GM19395 (cell line): ENCODE measurements at regions not wholly inside any gene's neighbourhood (a gene's known extent, or its start where the extent isn't known, plus 50 kb on each side); places are given as distances from the start of the nearest gene placed in this dataset.
"Not testable (repeated sequence)": the region's sequence is repeated elsewhere in the genome, so short reads cannot be mapped to it uniquely, and the experiment has no call there.

Source experiments
- ATAC-seq: cut with Tn5 transposase; IDR thresholded peaks from one replicate; pipeline ENCODE4 v1.9.1; 2021; ENCODE audit warnings: mild to moderate bottlenecking, moderate library complexity; ENCODE audit not compliant: unreplicated experiment

GRCh38 chr1:172717722-172718465 is 59.0 kb downstream of the FASLG start:
- no peak for ATAC-seq

GRCh38 chr1:172719066-172719627 is 60.2 kb downstream of the FASLG start:
- ATAC-seq = peak; percentile 11

- peak; percentile 72 for ATAC-seq
These were observed 60.8 kb downstream of the FASLG start for GRCh38 chr1:172719694-172720138.

GRCh38 chr1:172720339-172720738 is 61.4 kb downstream of the FASLG start:
- no peak for ATAC-seq

- no peak for ATAC-seq
These were observed 64.3 kb downstream of the FASLG start for GRCh38 chr1:172723251-172723650.

- no peak for ATAC-seq
These were observed 65.3 kb downstream of the FASLG start for GRCh38 chr1:172724232-172724631.

- ATAC-seq = peak; percentile 89
These were observed 66.1 kb downstream of the FASLG start for GRCh38 chr1:172724765-172725613.

- ATAC-seq = no peak
These were observed 67.8 kb downstream of the FASLG start for GRCh38 chr1:172726740-172727139.

GRCh38 chr1:172727275-172727857 is 68.5 kb downstream of the FASLG start:
- ATAC-seq = no peak

GRCh38 chr1:172727956-172728603 is 69.2 kb downstream of the FASLG start:
- ATAC-seq = no peak

- ATAC-seq = not testable (repeated sequence)
These were observed 69.8 kb downstream of the FASLG start for GRCh38 chr1:172728705-172729104.

- no peak for ATAC-seq
These were observed 73.5 kb downstream of the FASLG start for GRCh38 chr1:172732427-172732826.

- no peak for ATAC-seq
These were observed 74.9 kb downstream of the FASLG start for GRCh38 chr1:172733815-172734214.

- ATAC-seq = no peak
These were observed 79.5 kb downstream of the FASLG start for GRCh38 chr1:172738389-172738788.

GRCh38 chr1:172742599-172743500 is 83.9 kb downstream of the FASLG start:
- ATAC-seq = no peak

GRCh38 chr1:172745014-172745413 is 86.1 kb downstream of the FASLG start:
- ATAC-seq = peak; percentile 68

- ATAC-seq = peak; percentile 90
These were observed 87.4 kb downstream of the FASLG start for GRCh38 chr1:172746091-172746949.

- ATAC-seq = no peak
These were observed 89.3 kb downstream of the FASLG start for GRCh38 chr1:172748201-172748600.

GRCh38 chr1:172751683-172752082 is 92.8 kb downstream of the FASLG start:
- ATAC-seq = no peak
